NCI-H1417 treated with DMSO at 0.1 percent for 48 hours (cell line): ENCODE measurements at regions not wholly inside any gene's neighbourhood (a gene's known extent, or its start where the extent isn't known, plus 50 kb on each side); places are given as distances from the start of the nearest gene placed in this dataset.
"Not testable (repeated sequence)": the region's sequence is repeated elsewhere in the genome, so short reads cannot be mapped to it uniquely, and the experiment has no call there.

Source experiments
- DNase-seq: peaks from one replicate; lab custom pipeline; 2025; lab: John Stamatoyannopoulos, UW

DNA sequence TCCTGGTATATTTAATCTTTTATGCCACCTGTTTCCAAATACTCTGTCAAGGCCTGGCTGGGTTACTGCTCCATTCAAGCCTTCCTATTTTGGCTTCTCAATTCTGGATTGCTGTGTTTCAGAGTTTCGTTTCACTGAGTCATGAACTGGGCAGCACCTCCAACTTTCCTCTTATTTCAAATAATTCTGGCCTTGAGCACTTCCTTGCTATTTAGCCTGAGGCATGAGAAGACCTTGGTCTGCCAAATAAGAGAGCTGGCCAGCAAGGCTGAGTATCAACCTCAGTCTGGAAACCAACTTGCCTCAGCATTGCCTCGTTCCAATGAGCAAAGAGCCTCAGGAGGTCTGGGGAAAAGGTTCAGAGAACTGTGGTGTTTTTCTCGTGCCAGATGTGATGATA is 66.6 kb downstream of the TNFAIP3 start:
- DNase-seq: no peak

DNA sequence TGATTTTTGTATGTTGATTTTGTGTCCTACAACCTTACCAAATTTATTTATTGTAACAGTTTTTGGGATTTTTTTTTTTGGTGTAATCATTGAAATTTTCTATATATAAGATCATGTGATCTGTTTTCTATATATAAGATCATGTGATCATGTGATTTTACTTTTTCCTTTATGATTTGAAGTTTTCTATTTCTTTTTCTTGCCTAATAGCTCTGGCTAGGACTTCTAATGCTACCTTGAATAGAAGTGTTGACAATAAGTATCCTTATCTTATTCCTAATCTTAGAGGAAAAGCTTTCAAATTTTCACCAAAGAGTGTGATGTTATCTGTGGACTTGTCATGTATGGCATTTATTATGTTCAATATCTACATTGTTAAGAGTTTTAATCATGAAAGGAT is 69.7 kb downstream of the TNFAIP3 start:
- DNase-seq: no peak

DNA sequence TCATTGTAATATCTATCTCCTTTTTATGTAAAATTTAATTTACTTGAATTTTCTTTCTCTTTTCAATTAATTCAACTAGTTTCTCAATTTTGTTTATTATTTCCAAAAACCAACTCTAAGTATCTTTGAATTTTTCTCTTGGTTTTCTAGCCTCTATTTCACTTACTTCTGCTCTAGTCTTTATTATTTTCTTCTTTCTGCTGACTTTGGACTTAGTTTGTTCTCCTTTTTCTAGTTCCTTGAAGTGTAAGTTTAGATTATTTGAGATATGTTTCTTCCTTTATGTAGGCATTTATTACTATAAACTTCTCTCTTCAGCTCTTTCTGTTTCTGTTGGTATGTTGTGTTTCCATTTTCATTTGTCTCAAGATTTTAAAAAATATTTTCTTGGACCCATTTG is 70.8 kb downstream of the TNFAIP3 start:
- no peak for DNase-seq

DNA sequence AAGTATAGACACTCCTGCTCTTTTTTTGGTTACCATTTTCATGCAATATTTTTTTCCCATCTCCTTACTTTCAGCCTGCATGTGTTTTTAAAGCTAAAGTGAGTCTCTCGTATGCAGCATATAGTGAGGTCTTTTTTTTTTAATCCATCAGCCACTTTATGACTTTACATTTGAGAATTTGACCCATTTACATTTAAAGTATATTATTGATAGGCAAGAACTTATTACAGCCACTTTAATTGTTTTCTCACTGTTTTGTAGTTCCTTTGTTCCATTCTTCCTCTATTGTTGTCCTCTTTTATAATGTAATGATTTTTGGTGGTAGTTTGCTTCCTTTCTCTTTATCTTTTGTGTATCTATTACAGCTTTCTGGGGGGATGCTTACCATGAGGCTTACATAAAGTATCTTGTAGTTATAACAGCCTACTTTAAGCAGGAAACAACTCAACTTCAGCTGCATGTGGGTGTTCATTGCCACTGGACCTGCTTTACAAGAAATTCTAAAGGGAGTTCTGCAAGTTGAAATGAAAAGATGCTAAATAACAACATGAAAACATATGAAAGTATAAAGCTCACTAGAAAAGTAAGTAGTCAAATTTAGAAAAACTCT is 71.8 kb downstream of the TNFAIP3 start:
- no peak for DNase-seq

DNA sequence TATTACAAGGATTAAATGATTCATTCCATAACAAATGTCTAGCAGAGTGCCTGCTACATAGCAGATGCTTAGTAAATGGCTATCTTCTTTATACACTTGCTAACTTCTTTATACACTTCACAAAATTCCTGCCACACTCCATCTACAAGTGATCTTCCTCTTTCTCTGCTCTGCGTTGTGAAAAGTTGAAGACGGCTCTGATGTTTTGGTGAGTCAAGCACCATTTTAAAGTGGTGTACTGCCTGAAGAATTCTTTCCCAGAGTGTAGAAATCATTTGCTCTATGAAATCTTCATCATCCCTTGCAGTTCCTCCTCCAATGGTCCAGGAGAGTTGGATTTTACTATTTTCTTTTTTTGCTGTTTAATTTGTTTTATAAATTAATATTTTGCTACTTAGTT is 74.9 kb downstream of the TNFAIP3 start:
- no peak for DNase-seq

DNA sequence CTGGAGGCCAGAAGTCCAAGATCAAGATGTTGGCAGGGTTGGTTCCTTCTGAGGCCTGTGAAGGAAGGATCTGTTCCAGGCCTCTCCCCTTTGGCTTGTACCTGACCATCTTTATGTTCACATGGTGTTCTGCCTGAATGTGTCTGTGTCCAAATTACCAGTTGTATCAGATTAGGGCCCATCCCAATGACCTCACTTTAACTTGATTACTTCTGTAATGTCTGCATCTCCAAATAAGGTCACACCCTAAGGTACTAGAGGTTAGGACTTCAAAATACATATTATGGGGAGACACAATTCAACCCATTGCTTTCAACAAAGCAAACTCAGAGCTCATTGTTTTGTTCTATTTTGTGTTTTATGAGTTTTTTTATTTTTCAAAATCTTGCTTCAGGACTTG is 75.7 kb downstream of the TNFAIP3 start:
- DNase-seq: no peak

DNA sequence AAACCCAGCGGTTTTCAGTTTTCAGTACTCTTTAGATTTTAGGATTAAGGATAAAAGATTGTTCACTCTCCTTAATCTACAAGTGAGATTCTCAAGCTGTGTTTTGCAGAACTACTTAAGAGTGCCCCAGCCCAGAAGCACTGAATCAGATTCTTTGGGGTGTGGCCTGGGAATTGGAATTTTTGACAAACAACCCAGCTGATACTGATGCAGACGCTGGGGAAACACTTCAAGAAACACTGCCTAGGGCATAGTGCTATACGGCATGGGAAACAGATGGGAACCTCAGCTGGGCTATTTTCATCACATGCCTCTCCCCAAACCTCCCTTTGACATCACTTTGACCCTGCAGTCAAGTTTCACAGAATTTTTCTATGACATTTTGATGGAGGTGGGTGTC is 77.3 kb downstream of the TNFAIP3 start:
- DNase-seq: not testable (repeated sequence)

DNA sequence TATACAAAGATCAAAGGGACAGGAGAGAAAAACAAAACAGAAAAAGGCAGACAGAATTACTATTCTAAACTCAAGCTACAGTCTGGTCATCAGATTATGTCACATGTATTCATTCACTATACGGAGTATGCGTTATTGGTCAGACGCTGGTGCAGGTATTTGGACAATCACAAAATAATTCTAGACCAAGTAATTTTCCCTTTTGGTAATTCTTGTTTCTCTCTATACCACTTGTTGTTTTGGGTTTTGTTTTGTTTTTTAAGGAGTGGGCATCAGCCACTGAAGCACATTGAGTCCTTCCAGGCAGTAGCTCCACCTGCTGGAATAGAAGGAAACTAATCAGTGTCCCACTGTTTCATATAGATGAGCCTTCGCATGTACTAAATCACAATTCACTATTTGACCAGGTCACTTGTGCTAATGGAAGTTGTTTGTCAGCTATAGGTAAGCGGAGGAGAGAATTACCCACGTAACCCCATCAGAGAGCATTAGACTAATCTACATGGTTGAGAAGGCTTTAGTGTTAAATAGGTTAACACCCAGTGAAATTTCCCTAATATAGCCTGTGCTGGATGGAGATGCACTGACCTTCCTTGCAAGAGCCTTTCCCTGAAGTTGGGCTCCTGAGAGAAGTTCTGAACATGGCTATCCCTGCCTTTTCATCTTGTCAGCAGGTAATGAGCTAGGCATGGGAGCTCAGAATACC is 77.9 kb downstream of the TNFAIP3 start:
- no peak for DNase-seq

DNA sequence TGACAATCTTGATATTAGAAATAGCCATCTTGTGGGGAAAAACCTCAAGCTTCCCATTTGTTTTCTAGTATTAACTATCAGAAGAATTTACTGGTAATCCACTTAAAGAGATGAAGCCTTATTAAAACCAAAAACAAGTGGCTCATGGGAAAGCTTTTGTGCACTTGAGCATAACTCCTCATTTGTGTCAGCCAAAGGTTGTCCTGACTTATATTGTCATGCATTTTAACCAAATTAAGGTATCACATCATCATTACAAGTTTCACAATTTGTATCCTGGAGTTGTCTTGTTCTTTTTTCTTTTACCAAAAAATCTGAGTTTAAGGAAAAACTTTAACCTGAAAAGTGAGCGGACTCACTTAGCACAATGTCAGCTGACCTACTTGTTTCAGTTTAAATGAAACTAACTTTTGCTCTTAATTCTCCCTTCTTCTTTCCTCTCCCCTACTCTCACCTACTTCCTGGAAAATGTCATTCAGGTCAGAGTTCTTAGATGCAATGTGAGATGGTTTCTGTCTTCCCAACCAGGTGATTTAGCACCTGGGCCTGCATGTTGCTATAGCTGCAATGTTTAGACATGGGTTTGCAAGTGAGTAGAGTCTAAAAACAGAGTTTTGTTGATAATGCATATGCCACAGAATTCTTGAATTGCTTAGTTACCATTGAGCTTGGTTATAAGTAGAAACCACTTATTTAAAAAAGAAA is 82.8 kb downstream of the TNFAIP3 start:
- no peak for DNase-seq

DNA sequence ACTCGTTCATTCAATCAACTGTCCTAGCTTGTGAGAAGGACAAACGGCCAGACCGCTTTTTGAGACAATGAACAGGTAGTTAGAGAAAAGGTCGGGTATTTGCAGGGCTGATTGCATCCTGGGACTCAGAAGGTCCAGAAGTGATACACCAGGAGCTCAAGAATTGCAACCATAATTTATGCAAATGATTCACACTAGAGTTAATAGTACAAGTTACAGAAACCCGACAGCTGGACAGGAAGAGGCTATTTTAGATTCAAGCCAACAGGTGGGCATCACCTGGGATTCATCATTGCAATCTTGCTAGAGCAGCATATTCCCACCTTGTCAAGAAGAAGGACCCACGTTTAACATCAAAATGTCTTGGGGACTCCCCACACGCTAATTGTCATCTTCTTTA is 83.5 kb downstream of the TNFAIP3 start:
- no peak for DNase-seq

DNA sequence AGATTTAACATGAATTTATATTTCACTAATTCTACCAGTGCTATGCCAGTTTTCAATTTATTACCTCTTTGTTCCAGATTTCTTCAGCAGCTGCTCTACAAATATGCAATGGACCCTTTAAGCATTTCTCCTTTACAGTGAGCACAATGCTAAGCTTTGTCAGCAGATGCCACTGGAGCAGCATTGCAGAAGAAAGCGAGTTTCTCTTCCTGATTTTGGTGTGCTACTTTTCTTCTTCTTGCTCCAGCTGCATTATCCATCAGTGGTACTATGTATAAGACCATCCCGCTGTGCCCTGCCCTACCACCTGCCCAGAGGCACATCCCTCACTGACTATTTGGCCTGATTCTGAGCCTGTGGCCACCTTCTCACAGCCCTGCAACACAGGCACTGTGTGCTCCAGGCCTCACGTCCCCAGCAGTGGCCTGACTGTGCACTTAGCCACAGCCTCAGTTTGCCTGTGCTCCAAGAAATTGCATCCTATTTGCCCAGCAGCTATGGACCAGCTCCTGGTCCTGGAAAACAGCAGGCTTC is 84.1 kb downstream of the TNFAIP3 start:
- no peak for DNase-seq

DNA sequence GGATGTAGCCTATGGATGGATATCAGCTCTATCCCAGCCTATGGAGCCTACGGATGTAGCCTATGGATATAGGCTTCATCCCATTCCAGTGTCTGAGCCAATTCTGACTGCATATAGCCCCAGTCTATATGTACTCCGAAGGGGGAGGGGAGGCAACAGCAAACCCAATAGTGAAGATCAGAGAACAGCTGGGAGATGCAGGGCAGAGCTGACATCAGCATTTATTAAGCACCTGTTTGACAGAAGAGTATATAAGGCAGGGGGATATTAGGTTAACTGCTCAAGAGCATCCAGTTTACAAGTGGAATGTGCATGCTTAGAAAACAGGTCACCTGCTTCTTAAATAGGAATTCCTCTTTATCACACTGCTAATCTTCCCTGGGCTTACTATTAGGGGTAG is 85.2 kb downstream of the TNFAIP3 start:
- no peak for DNase-seq

DNA sequence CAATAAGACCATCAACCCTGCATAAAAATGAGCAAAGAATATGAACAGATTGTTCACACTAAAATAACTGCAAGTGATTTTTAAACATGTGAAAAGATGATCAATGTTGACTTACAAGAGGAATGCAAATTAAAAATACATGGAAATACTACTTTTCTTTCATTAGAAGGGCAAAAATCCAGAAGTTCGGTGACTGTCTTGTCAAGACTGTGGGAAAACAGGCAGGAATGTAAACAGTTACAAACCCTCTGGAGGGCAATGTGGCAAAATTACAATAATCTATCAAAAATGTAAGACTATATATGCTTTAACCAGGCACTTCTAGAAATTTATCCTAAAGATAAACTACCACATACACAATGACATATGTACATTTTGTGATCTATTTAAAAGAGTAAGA is 86.7 kb downstream of the TNFAIP3 start:
- DNase-seq: no peak

DNA sequence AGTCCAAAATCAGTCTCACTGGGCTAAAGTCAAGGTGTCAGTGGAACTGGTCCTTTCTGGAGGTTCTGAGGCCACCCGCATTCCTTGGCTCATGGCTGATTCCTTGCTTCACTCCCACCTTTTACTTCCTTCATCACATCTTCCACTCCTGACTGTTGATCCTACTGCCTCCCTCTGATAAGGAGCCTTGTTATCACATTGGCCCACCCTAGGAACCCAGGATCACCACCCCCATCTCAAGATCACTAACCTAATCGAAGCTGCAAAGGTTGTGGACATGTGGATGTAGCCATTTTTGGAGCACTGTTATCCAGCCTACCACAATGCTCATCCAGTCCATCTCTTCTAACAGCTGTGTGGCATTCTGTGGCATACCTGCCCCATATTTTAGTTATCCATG is 87.2 kb downstream of the TNFAIP3 start:
- no peak for DNase-seq

DNA sequence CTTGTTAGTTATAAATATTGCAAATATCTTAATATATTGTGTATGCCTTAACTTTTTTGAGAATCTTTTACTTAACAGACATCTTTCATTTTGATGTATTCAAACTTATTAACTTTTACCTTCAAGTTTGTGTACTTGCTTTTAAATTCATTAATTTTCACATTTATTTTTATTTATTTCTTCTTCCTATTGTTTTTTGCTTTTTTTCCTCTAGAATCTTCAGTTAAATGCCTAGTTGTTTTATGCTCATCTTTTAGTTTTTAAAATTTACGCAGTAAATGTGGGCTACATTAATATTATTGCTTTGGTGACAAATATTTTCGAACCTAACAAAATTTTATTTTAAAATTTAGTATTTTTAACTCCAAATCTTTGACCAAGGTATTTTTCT is 89.0 kb downstream of the TNFAIP3 start:
- DNase-seq: no peak

DNA sequence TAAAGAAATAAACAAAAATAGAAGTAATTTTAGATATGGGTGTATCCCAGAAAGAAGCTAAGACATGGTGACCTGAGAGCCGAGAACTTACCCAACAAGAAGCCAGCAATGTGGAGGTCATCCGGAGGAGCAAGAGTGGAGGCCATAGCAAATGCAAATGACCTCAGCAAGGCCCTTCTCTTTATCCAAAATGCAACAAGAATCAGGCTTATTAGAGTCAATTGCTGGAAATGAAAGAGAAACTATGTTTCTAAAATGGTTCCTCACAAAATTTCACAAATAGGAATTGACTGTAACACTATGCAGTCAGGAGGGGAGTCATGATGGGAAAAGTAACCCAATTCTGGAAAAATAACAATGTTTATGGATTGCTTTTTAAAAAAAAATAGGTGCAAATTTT is 90.4 kb downstream of the TNFAIP3 start:
- no peak for DNase-seq

DNA sequence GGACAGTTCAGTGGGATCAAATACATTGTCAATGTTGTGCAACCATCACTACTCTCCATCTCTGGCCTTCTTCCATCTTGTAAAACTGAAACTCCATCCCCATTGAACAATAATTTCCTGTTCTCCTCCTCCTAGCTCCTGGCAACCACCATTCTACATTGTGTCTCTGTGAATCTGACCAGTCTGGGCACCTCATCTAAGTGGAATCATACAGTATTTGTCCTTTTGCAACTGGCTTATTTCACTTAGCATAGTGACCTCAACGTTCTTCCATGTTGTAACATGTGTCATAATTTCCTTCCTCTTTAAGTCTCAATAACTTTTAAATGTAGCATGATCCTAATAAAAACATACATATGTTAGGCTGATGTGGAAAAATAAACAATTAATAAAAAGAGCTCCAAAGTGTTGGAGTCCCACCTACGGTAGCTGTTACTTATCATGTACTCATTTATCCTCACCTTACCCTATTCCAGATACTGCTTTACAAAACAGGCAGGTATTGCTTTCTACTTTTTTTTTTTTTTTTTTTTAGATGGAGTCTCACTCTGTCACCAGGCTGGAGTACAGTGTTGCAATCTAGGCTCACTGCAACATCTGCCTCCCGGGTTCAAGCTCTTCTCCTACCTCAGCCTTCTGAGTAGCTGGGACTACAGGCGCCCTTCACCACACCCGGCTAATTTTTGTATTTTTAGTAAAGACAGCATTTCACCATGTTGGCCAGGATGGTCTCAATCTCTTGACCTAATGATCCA is 91.9 kb downstream of the TNFAIP3 start:
- DNase-seq: no peak

DNA sequence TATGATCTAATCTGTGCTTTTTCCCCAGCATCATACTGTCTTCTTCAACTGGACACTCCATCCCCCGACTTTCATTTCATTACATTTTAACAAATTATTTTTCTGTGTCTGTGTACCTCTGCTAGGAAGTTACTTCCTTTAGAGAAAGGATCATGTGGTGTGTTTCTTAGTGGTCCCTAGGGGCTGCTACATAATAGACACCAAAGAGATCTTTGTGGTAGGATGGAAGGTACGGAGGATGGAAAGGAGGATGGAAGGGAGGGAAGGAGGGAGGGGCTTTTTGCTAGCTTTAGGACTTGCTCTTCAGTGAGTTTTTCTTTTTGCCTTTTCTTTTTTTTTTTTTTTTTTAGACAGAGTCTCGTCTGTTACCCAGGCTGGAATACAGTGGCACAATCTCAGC is 95.7 kb downstream of the TNFAIP3 start:
- DNase-seq: no peak

DNA sequence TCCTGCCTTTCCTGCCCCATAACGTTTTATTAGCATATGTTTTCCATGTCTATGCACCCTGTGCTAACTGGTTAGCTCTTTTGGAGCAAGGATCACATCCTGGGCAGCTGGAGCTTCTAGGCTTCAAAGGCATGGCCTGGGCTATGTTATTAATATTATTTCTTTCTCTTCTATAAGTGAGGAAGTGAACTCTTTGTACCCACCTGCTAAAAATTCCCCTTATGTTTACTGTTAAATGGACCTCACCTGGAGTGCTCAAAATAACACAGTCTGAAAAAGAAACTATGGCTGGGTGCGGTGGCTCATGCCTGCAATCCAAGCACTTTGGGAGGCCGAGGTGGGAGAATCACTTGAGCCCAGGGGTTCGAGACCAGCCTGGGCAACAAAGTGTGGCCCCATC is 97.8 kb downstream of the TNFAIP3 start:
- DNase-seq: no peak

DNA sequence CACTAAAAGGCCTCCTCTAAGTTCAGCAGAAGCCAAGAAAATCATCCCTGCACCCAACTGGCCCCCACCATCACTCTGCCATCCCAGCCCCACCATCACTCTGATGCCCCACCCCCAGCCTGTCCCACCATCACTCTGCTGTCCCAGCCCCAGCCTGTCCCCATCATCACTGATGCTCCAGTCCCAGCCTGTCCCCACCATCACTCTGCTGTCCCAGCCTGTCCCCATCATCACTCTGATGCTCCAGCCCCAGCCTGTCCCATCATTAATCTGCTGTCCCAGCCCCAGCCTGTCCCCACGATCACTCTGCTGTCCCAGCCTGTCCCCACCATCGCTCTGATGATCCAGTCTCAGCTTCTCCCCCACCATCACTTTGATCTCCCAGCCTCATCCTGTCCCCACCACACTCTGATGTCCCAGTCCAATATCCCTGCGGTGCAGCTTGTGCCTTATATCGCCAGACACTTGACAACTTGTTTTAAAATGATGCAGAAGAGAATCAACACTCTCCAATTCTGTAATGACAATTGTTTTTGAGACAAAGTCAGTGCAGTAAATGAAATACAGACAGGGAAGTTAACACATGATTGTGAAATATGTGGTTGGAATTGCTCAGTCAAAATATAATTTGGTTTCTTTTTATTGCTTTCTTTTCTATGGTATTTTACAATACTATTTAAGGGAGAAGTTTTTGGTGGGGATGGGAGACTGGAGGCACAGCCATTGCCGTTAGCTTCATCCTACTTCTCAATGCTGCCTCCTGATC is 100.8 kb downstream of the TNFAIP3 start:
- no peak for DNase-seq

DNA sequence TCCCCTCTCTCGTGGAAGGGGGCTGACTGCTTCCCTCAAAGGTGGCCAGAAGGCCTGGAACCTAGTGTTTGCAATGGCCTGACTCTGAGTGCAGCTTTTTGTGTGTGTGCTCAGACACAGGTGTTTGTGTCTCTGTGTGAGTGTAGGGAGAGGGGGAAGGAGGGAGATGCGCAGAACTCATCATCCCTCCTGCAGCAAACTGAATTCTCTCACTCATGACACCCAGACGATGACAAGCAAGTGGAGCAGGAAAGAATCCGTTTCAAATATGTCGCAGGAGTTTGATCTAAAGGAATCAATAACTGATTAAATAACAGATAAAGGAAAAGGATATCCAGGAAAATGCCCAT is 101.4 kb downstream of the TNFAIP3 start:
- no peak for DNase-seq

DNA sequence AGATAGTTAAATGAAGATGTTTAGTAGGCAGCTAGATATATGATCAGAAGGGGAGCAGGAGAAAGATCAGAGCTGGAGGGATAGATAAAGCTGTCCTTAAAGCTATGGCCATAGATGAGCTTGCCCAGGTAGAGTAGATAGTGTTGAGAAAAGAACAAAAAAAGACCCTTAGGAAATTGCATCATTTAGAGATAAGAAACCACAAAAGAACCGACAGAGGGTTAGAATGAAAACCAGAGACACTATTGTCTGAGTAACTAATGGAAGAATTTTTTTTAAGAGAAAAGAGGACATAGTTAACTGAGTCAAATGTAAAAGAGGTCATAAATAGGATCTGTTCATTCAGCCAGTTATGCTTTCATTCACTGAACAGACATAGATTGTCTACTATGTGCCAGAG is 101.8 kb downstream of the TNFAIP3 start:
- no peak for DNase-seq
